ENCODE measurements at regions not wholly inside any gene's neighbourhood (a gene's known extent, or its start where the extent isn't known, plus 50 kb on each side); places are given as distances from the start of the nearest gene placed in this dataset.

DNA sequence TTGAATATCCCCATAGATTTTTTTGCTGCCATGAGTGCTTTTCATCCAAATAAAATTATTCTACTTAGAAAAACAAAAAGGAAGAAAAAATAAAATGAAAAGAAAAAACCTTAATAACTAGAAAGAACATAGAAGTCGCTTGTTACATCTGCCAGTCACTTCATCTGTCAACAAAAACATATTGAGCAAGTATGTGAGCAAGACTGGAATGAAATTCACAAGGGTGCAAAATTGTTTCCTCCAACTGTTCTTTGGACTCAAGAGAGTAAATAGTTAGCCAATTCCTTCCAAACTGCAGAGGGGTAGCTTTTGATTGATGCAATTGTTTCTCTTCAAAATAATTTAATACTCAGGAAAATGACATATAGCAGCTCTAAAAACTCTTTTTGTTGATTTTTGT, 336.3 kb upstream of the CDH7 start:
- H3K27me3 Mint-ChIP-seq (ENCODE audit: insufficient read depth): no peaks in the 10 kb centered on the region
- peaks cover 11% of the 10 kb centered on the region for H3K9me3 Mint-ChIP-seq
- no peak for DNase-seq
- H3K4me1 Mint-ChIP-seq (ENCODE audit: low read depth): no peaks in the 10 kb centered on the region
- no peak for TF ChIP-seq CTCF (IDR thresholded peaks at IDR 0.05)
- H3K27ac Mint-ChIP-seq: no peak overlapping the region
- H3K36me3 Mint-ChIP-seq (ENCODE audit: low read depth): no peaks in the 10 kb centered on the region
- H3K4me3 Mint-ChIP-seq: no peak overlapping the region

DNA sequence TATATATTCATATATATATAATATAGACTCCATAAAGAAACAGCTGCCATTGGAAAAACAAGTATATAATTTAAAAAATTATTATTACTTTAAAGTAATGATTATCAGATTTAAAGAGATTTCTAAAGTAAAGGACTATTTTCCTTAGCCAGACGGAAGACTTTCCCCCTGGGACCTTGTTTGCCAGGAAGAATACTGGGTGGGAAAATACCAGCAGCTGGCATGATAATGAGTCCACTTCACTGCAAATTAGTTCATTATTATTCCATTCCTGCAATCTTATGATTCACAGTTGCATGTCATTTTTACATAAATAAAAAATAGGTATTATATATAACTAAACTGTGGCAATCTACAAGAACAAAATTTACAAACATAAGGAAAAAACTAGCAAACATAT, 339.8 kb upstream of the CDH7 start:
- Mint-ChIP-seq H3K27me3 (ENCODE audit: insufficient read depth) (no peaks in the 10 kb centered on the region), H3K9me3 (peaks cover 16% of the 10 kb centered on the region), H3K4me3 (no peak overlapping the region), H3K4me1 (ENCODE audit: low read depth) (no peaks in the 10 kb centered on the region), H3K27ac (no peak overlapping the region), H3K36me3 (ENCODE audit: low read depth) (no peaks in the 10 kb centered on the region)
- no peak for TF ChIP-seq CTCF (IDR thresholded peaks at IDR 0.05)
- DNase-seq: no peak

- no peaks in the 10 kb centered on the region for H3K27me3 Mint-ChIP-seq (ENCODE audit: insufficient read depth)
- no peaks in the 10 kb centered on the region for H3K36me3 Mint-ChIP-seq (ENCODE audit: low read depth)
- H3K4me1 Mint-ChIP-seq (ENCODE audit: low read depth): no peaks in the 10 kb centered on the region
- H3K27ac Mint-ChIP-seq: no peak overlapping the region
- H3K4me3 Mint-ChIP-seq: no peak overlapping the region
- no peak for DNase-seq
- H3K9me3 Mint-ChIP-seq: peaks cover 17% of the 10 kb centered on the region
- TF ChIP-seq CTCF (IDR thresholded peaks at IDR 0.05): no peak
Observed at GRCh38 chr18:65409261-65409660, 341.6 kb upstream of the CDH7 start.

DNA sequence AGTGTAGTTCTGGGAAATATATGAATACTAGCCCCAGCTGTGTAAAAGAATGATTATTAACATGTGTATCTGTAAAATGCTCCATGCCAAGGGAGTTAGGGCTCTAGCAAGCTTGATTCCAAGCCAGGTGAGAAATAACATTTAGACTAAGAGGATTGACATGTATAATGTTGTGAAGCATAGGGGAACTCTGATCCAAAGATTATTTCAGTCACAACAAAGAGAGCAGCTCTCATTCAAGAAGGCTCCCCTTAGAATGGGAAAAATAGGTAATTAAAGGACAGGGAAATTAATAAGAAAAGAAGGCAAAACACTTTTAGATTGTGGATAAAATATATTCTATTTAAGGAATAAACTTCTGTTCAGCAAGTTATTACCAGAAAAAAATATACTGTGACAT, 347.3 kb upstream of the CDH7 start:
- H3K4me3 Mint-ChIP-seq: no peak overlapping the region
- TF ChIP-seq CTCF (IDR thresholded peaks at IDR 0.05): no peak
- H3K27ac Mint-ChIP-seq: no peak overlapping the region
- peaks cover 31% of the 10 kb centered on the region for H3K9me3 Mint-ChIP-seq
- H3K4me1 Mint-ChIP-seq (ENCODE audit: low read depth): no peaks in the 10 kb centered on the region
- H3K36me3 Mint-ChIP-seq (ENCODE audit: low read depth): no peaks in the 10 kb centered on the region
- no peaks in the 10 kb centered on the region for H3K27me3 Mint-ChIP-seq (ENCODE audit: insufficient read depth)
- no peak for DNase-seq

DNA sequence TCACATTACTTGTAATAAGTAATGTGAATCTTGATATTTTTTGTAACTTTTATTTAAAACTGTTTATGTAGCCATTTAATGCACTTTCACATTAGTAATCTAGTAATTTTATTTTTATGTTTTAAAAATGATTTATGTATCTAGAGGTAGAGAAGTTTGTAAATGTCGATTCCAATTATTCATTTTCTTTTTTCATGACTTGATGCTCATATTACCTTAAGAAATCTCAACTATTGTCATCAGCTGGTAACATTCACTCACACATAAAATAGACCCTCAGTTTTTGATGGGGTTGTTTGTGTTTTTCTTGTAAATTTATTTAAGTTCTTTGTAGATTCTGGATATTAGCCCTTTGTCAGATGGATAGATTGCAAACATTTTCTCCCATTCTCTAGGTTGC, 351.7 kb upstream of the CDH7 start:
- Mint-ChIP-seq H3K9me3 (peaks cover 20% of the 10 kb centered on the region), H3K27me3 (ENCODE audit: insufficient read depth) (no peaks in the 10 kb centered on the region; the same call in 1 of the 2 replicates), H3K27ac (no peak overlapping the region), H3K36me3 (ENCODE audit: low read depth) (no peaks in the 10 kb centered on the region), H3K4me1 (ENCODE audit: low read depth) (no peaks in the 10 kb centered on the region), H3K4me3 (no peak overlapping the region)
- TF ChIP-seq CTCF (IDR thresholded peaks at IDR 0.05): no peak
- no peak for DNase-seq
